Activated CD4-positive, alpha-beta T cell treated with anti-CD3 and anti-CD28 coated beads for 36 hours (primary cell): ENCODE measurements at regions not wholly inside any gene's neighbourhood (a gene's known extent, or its start where the extent isn't known, plus 50 kb on each side); places are given as distances from the start of the nearest gene placed in this dataset.

Source experiments
- ATAC-seq: fragments of 200-7000 bp; cut with Tn5 transposase; one replicate; pipeline ENCODE4 v1.10.0; 2021; ENCODE audit warnings: mild to moderate bottlenecking, moderate library complexity
- CTCF ChIA-PET: fragments of 350-600 bp; sonication (Branson Sonifier 250); formaldehyde crosslinking; loops from one replicate; lab custom pipeline; 2021; ENCODE audit warnings: antibody characterized with exemption; lab: Charles Lee
- POLR2A ChIA-PET: fragments of 350-600 bp; sonication (Branson Sonifier 250); formaldehyde crosslinking; loops from one replicate; lab custom pipeline; 2021; ENCODE audit warnings: antibody characterized with exemption, inconsistent platforms; lab: Charles Lee
- DNase-seq: peaks from one replicate; pipeline ENCODE4 v3.0.0-alpha.2; 2020
- H3K27ac Mint-ChIP-seq: one replicate; pipeline ENCODE4 v1.8.0; 2021; ENCODE audit warnings: mixed read lengths
- H3K27me3 Mint-ChIP-seq: one replicate; pipeline ENCODE4 v1.8.0; 2021; ENCODE audit warnings: mixed read lengths
- H3K36me3 Mint-ChIP-seq: one replicate; pipeline ENCODE4 v1.8.0; 2021; ENCODE audit warnings: low read depth, mixed read lengths
- H3K4me1 Mint-ChIP-seq: one replicate; pipeline ENCODE4 v1.8.0; 2021; ENCODE audit warnings: mixed read lengths
- H3K4me3 Mint-ChIP-seq: one replicate; pipeline ENCODE4 v1.8.0; 2021; ENCODE audit warnings: mild to moderate bottlenecking, moderate library complexity, mixed read lengths
- H3K9me3 Mint-ChIP-seq: one replicate; pipeline ENCODE4 v1.8.0; 2021; ENCODE audit warnings: low read depth, mixed read lengths
- intact Hi-C, 2 experiments: fragments of 100-400 bp; cut with DNase I in 1 of 2; cut with micrococcal nuclease in 1 of 2; formaldehyde crosslinking; loops; one replicate each; pipeline versions ENCODE4 v1.14.2 to v1.15.1; 2022 to 2024; cut with DNase I, micrococcal nuclease

GRCh38 chr2:123906361-123906760 lies 118.7 kb upstream of the CNTNAP5 start:
- ChIA-PET POLR2A (no interaction called here), CTCF (no interaction called here)
- Mint-ChIP-seq H3K9me3 (no peaks in the 10 kb centered on the region), H3K4me3 (no peak overlapping the region), H3K36me3 (no peaks in the 10 kb centered on the region), H3K27me3 (no peaks in the 10 kb centered on the region), H3K4me1 (no peaks in the 10 kb centered on the region), H3K27ac (no peak overlapping the region)
- intact Hi-C loops, result no loop called here
- DNase-seq (no peak), ATAC-seq (no peak)

- POLR2A ChIA-PET, result no interaction called here
- no peak for DNase-seq
- Mint-ChIP-seq H3K4me3 (no peak overlapping the region), H3K36me3 (no peaks in the 10 kb centered on the region), H3K9me3 (no peaks in the 10 kb centered on the region), H3K27ac (no peak overlapping the region), H3K27me3 (peaks cover 7% of the 10 kb centered on the region), H3K4me1 (no peaks in the 10 kb centered on the region)
- CTCF ChIA-PET, result no interaction called here
- no peak for ATAC-seq
- intact Hi-C loops, result no loop called here
Measured at GRCh38 chr2:123908522-123908921, 116.6 kb upstream of the CNTNAP5 start.

GRCh38 chr2:123912171-123912570 lies 112.9 kb upstream of the CNTNAP5 start:
- ChIA-PET POLR2A (no interaction called here), CTCF (no interaction called here)
- H3K36me3 Mint-ChIP-seq, result no peaks in the 10 kb centered on the region
- H3K27ac Mint-ChIP-seq, result no peak overlapping the region
- H3K9me3 Mint-ChIP-seq, result peaks cover 1% of the 10 kb centered on the region
- DNase-seq (no peak), ATAC-seq (no peak)
- no peaks in the 10 kb centered on the region for H3K4me1 Mint-ChIP-seq
- H3K27me3 Mint-ChIP-seq, result peaks cover 8% of the 10 kb centered on the region
- intact Hi-C loops, result no loop called here
- no peak overlapping the region for H3K4me3 Mint-ChIP-seq

- Mint-ChIP-seq H3K27ac (no peak overlapping the region), H3K4me1 (no peaks in the 10 kb centered on the region), H3K9me3 (peaks cover 6% of the 10 kb centered on the region), H3K4me3 (no peak overlapping the region), H3K27me3 (peaks cover 8% of the 10 kb centered on the region), H3K36me3 (no peaks in the 10 kb centered on the region)
- ChIA-PET CTCF (no interaction called here), POLR2A (no interaction called here)
- no peak for ATAC-seq
- intact Hi-C loops, result no loop called here
- no peak for DNase-seq
Measured at GRCh38 chr2:123913143-123913735, 111.8 kb upstream of the CNTNAP5 start.

GRCh38 chr2:123915380-123915779 lies 109.7 kb upstream of the CNTNAP5 start:
- Mint-ChIP-seq H3K4me3 (no peak overlapping the region), H3K27ac (no peak overlapping the region), H3K4me1 (no peaks in the 10 kb centered on the region), H3K9me3 (peaks cover 11% of the 10 kb centered on the region), H3K36me3 (no peaks in the 10 kb centered on the region), H3K27me3 (peaks cover 8% of the 10 kb centered on the region)
- ChIA-PET POLR2A (no interaction called here), CTCF (no interaction called here)
- ATAC-seq (no peak), DNase-seq (no peak)
- intact Hi-C loops, result no loop called here

GRCh38 chr2:123916051-123916450 lies 109.0 kb upstream of the CNTNAP5 start:
- intact Hi-C loops, result no loop called here
- no peaks in the 10 kb centered on the region for H3K4me1 Mint-ChIP-seq
- peaks cover 8% of the 10 kb centered on the region for H3K27me3 Mint-ChIP-seq
- H3K9me3 Mint-ChIP-seq, result peaks cover 11% of the 10 kb centered on the region
- ChIA-PET POLR2A (no interaction called here), CTCF (no interaction called here)
- H3K36me3 Mint-ChIP-seq, result no peaks in the 10 kb centered on the region
- ATAC-seq, result no peak
- H3K4me3 Mint-ChIP-seq, result no peak overlapping the region
- H3K27ac Mint-ChIP-seq, result no peak overlapping the region
- DNase-seq, result no peak

- ChIA-PET POLR2A (no interaction called here), CTCF (no interaction called here)
- H3K9me3 Mint-ChIP-seq, result peaks cover 11% of the 10 kb centered on the region
- DNase-seq (no peak), ATAC-seq (no peak)
- no peak overlapping the region for H3K4me3 Mint-ChIP-seq
- no peaks in the 10 kb centered on the region for H3K36me3 Mint-ChIP-seq
- no peak overlapping the region for H3K27ac Mint-ChIP-seq
- no peaks in the 10 kb centered on the region for H3K4me1 Mint-ChIP-seq
- intact Hi-C loops, result no loop called here
- H3K27me3 Mint-ChIP-seq, result peaks cover 8% of the 10 kb centered on the region
Measured at GRCh38 chr2:123916531-123916930, 108.6 kb upstream of the CNTNAP5 start.

GRCh38 chr2:123917241-123917640 lies 107.8 kb upstream of the CNTNAP5 start:
- Mint-ChIP-seq H3K27ac (no peak overlapping the region), H3K4me3 (no peak overlapping the region), H3K36me3 (no peaks in the 10 kb centered on the region), H3K4me1 (no peaks in the 10 kb centered on the region), H3K9me3 (peaks cover 11% of the 10 kb centered on the region), H3K27me3 (peaks cover 6% of the 10 kb centered on the region)
- CTCF ChIA-PET, result interaction anchor here (0.6 kb wide), 1 partner anchor 22 kb away, joined by 3 read pairs; no protein-coding TSS in a partner anchor
- DNase-seq, result no peak
- ATAC-seq, result no peak
- intact Hi-C loops, result no loop called here
- POLR2A ChIA-PET, result no interaction called here

GRCh38 chr2:123928358-123928757 lies 96.7 kb upstream of the CNTNAP5 start:
- Mint-ChIP-seq H3K27ac (no peak overlapping the region), H3K27me3 (no peaks in the 10 kb centered on the region), H3K4me1 (no peaks in the 10 kb centered on the region), H3K9me3 (peaks cover 20% of the 10 kb centered on the region), H3K36me3 (no peaks in the 10 kb centered on the region), H3K4me3 (no peak overlapping the region)
- ChIA-PET POLR2A (no interaction called here), CTCF (no interaction called here)
- ATAC-seq, result no peak
- no peak for DNase-seq
- intact Hi-C loops, result no loop called here

GRCh38 chr2:123935405-123935804 lies 89.7 kb upstream of the CNTNAP5 start:
- no peak for DNase-seq
- POLR2A ChIA-PET, result no interaction called here
- Mint-ChIP-seq H3K27me3 (no peaks in the 10 kb centered on the region), H3K4me1 (no peaks in the 10 kb centered on the region), H3K4me3 (no peak overlapping the region), H3K27ac (no peak overlapping the region), H3K36me3 (no peaks in the 10 kb centered on the region), H3K9me3 (peaks cover 11% of the 10 kb centered on the region)
- intact Hi-C loops, result no loop called here
- CTCF ChIA-PET, result no interaction called here
- ATAC-seq, result no peak

GRCh38 chr2:123953846-123954245 lies 71.2 kb upstream of the CNTNAP5 start:
- no peaks in the 10 kb centered on the region for H3K4me1 Mint-ChIP-seq
- ATAC-seq (no peak), DNase-seq (no peak)
- no peak overlapping the region for H3K4me3 Mint-ChIP-seq
- intact Hi-C loops, result no loop called here
- CTCF ChIA-PET, result no interaction called here
- no peaks in the 10 kb centered on the region for H3K27me3 Mint-ChIP-seq
- no peak overlapping the region for H3K27ac Mint-ChIP-seq
- H3K36me3 Mint-ChIP-seq, result no peaks in the 10 kb centered on the region
- peaks cover 5% of the 10 kb centered on the region for H3K9me3 Mint-ChIP-seq
- POLR2A ChIA-PET, result no interaction called here

GRCh38 chr2:123958011-123958410 lies 67.1 kb upstream of the CNTNAP5 start:
- Mint-ChIP-seq H3K4me1 (no peaks in the 10 kb centered on the region), H3K4me3 (no peak overlapping the region), H3K36me3 (peaks cover 1% of the 10 kb centered on the region), H3K27ac (no peak overlapping the region), H3K9me3 (peaks cover 12% of the 10 kb centered on the region), H3K27me3 (no peaks in the 10 kb centered on the region)
- CTCF ChIA-PET, result no interaction called here
- intact Hi-C loops, result no loop called here
- no peak for DNase-seq
- no peak for ATAC-seq
- POLR2A ChIA-PET, result no interaction called here

GRCh38 chr2:123961576-123961975 lies 63.5 kb upstream of the CNTNAP5 start:
- DNase-seq (no peak), ATAC-seq (no peak)
- no peaks in the 10 kb centered on the region for H3K27me3 Mint-ChIP-seq
- ChIA-PET POLR2A (no interaction called here), CTCF (no interaction called here)
- H3K4me3 Mint-ChIP-seq, result no peak overlapping the region
- H3K27ac Mint-ChIP-seq, result no peak overlapping the region
- peaks cover 1% of the 10 kb centered on the region for H3K36me3 Mint-ChIP-seq
- intact Hi-C loops, result no loop called here
- no peaks in the 10 kb centered on the region for H3K4me1 Mint-ChIP-seq
- peaks cover 14% of the 10 kb centered on the region for H3K9me3 Mint-ChIP-seq
